GM18873 (cell line): ENCODE measurements at regions not wholly inside any gene's neighbourhood (a gene's known extent, or its start where the extent isn't known, plus 50 kb on each side); places are given as distances from the start of the nearest gene placed in this dataset.
"Not testable (repeated sequence)": the region's sequence is repeated elsewhere in the genome, so short reads cannot be mapped to it uniquely, and the experiment has no call there.

ENCODE experiments used
- ATAC-seq: cut with Tn5 transposase; IDR thresholded peaks from one replicate; pipeline ENCODE4 v1.9.1; 2021; ENCODE audit warnings: mild to moderate bottlenecking, moderate library complexity, moderate number of reproducible peaks; ENCODE audit not compliant: unreplicated experiment, low FRiP score

- no peak for ATAC-seq
Measured at GRCh38 chr18:10077986-10078385, 164.2 kb downstream of the VAPA start.

GRCh38 chr18:10080372-10080771 lies 166.6 kb downstream of the VAPA start:
- no peak for ATAC-seq

- no peak for ATAC-seq
Measured at GRCh38 chr18:10081492-10081891, 167.7 kb downstream of the VAPA start.

- ATAC-seq, result no peak
Measured at GRCh38 chr18:10085416-10085815, 171.6 kb downstream of the VAPA start.

GRCh38 chr18:10085876-10086275 lies 172.1 kb downstream of the VAPA start:
- no peak for ATAC-seq

GRCh38 chr18:10086458-10087210 lies 172.8 kb downstream of the VAPA start:
- no peak for ATAC-seq

GRCh38 chr18:10088734-10089133 lies 174.9 kb downstream of the VAPA start:
- no peak for ATAC-seq

- ATAC-seq, result no peak
Measured at GRCh38 chr18:10089881-10090280, 176.1 kb downstream of the VAPA start.

- ATAC-seq, result no peak
Measured at GRCh38 chr18:10090668-10091067, 176.9 kb downstream of the VAPA start.

GRCh38 chr18:10093445-10093844 lies 179.6 kb downstream of the VAPA start:
- ATAC-seq, result no peak

- no peak for ATAC-seq
Measured at GRCh38 chr18:10094154-10094553, 180.3 kb downstream of the VAPA start.

- ATAC-seq, result no peak
Measured at GRCh38 chr18:10094655-10095054, 180.8 kb downstream of the VAPA start.

GRCh38 chr18:10095356-10095755 lies 181.5 kb downstream of the VAPA start:
- ATAC-seq, result no peak

- no peak for ATAC-seq
Measured at GRCh38 chr18:10099539-10100140, 185.8 kb downstream of the VAPA start.

- no peak for ATAC-seq
Measured at GRCh38 chr18:10100196-10100595, 186.4 kb downstream of the VAPA start.

- ATAC-seq, result no peak
Measured at GRCh38 chr18:10100941-10101701, 187.3 kb downstream of the VAPA start.

- ATAC-seq, result no peak
Measured at GRCh38 chr18:10101729-10102128, 187.9 kb downstream of the VAPA start.

GRCh38 chr18:10105118-10105517 lies 191.3 kb downstream of the VAPA start:
- not testable (repeated sequence) for ATAC-seq

- no peak for ATAC-seq
Measured at GRCh38 chr18:10111191-10111590, 197.4 kb downstream of the VAPA start.

- no peak for ATAC-seq
Measured at GRCh38 chr18:10111944-10112343, 198.1 kb downstream of the VAPA start.
